GM12874 (cell line): ENCODE measurements at regions not wholly inside any gene's neighbourhood (a gene's known extent, or its start where the extent isn't known, plus 50 kb on each side); places are given as distances from the start of the nearest gene placed in this dataset.

ENCODE experiments used
- CTCF ChIP-seq: IDR thresholded peaks from 2 replicates; pipeline ENCODE4 v1.5.1; 2011; ENCODE audit warnings: low read depth, mild to moderate bottlenecking, control low read depth, low read length, moderate library complexity; ENCODE audit not compliant: insufficient read depth

GRCh38 chr15:39061952-39062464, 497.4 kb upstream of the RASGRP1 start:
- no peak for TF ChIP-seq CTCF

- no peak for TF ChIP-seq CTCF
Observed at GRCh38 chr15:39066677-39067076, 502.1 kb upstream of the RASGRP1 start.

- TF ChIP-seq CTCF = no peak
Observed at GRCh38 chr15:39074341-39074985, 506.4 kb upstream of the THBS1 start.

GRCh38 chr15:39075311-39075710, 505.6 kb upstream of the THBS1 start:
- TF ChIP-seq CTCF = no peak

- TF ChIP-seq CTCF = no peak
Observed at GRCh38 chr15:39075756-39076341, 505.0 kb upstream of the THBS1 start.

GRCh38 chr15:39078026-39078425, 502.9 kb upstream of the THBS1 start:
- no peak for TF ChIP-seq CTCF

- no peak for TF ChIP-seq CTCF
Observed at GRCh38 chr15:39079296-39079847, 501.5 kb upstream of the THBS1 start.
